GM21619 (cell line): ENCODE measurements at regions not wholly inside any gene's neighbourhood (a gene's known extent, or its start where the extent isn't known, plus 50 kb on each side); places are given as distances from the start of the nearest gene placed in this dataset.
"Not testable (repeated sequence)": the region's sequence is repeated elsewhere in the genome, so short reads cannot be mapped to it uniquely, and the experiment has no call there.

Source experiments
- ATAC-seq: cut with Tn5 transposase; IDR thresholded peaks from one replicate; pipeline ENCODE4 v1.9.1; 2021; ENCODE audit not compliant: unreplicated experiment

GRCh38 chr2:146403546-146404160, 1441.2 kb upstream of the ACVR2A start:
- ATAC-seq: not testable (repeated sequence)

- ATAC-seq: no peak
These were observed 1452.2 kb upstream of the ACVR2A start for GRCh38 chr2:146392631-146393030.

GRCh38 chr2:146392186-146392585, 1452.6 kb upstream of the ACVR2A start:
- ATAC-seq: no peak

- ATAC-seq: no peak
These were observed 1456.1 kb upstream of the ACVR2A start for GRCh38 chr2:146388757-146389156.

- no peak for ATAC-seq
These were observed 1458.7 kb upstream of the ACVR2A start for GRCh38 chr2:146386096-146386495.

- peak; percentile 70 for ATAC-seq
These were observed 1459.8 kb upstream of the ACVR2A start for GRCh38 chr2:146385031-146385430.

GRCh38 chr2:146376511-146377064, 1468.2 kb upstream of the ACVR2A start:
- no peak for ATAC-seq

GRCh38 chr2:146374505-146374904, 1470.3 kb upstream of the ACVR2A start:
- ATAC-seq: no peak

GRCh38 chr2:146371364-146371763, 1473.5 kb upstream of the ACVR2A start:
- not testable (repeated sequence) for ATAC-seq

GRCh38 chr2:146370826-146371225, 1474.0 kb upstream of the ACVR2A start:
- ATAC-seq: no peak

- ATAC-seq: no peak
These were observed 1478.6 kb upstream of the ACVR2A start for GRCh38 chr2:146366276-146366675.

- no peak for ATAC-seq
These were observed 1479.8 kb upstream of the ACVR2A start for GRCh38 chr2:146365041-146365440.

- no peak for ATAC-seq
These were observed 1481.1 kb upstream of the ACVR2A start for GRCh38 chr2:146363731-146364130.

GRCh38 chr2:146351689-146352088, 1493.1 kb upstream of the ACVR2A start:
- no peak for ATAC-seq

- ATAC-seq: no peak
These were observed 1495.5 kb upstream of the ACVR2A start for GRCh38 chr2:146349334-146349733.

- ATAC-seq: no peak
These were observed 1519.9 kb upstream of the ACVR2A start for GRCh38 chr2:146324951-146325350.

GRCh38 chr2:146323564-146323963, 1521.3 kb upstream of the ACVR2A start:
- ATAC-seq: no peak

- no peak for ATAC-seq
These were observed 1523.7 kb upstream of the ACVR2A start for GRCh38 chr2:146321175-146321574.

GRCh38 chr2:146317959-146318358, 1526.9 kb upstream of the ACVR2A start:
- ATAC-seq: no peak

- ATAC-seq: no peak
These were observed 1531.9 kb upstream of the ACVR2A start for GRCh38 chr2:146312899-146313298.

GRCh38 chr2:146305164-146305563, 1539.7 kb upstream of the ACVR2A start:
- ATAC-seq: no peak

GRCh38 chr2:146301287-146301686, 1543.5 kb upstream of the ACVR2A start:
- ATAC-seq: no peak

GRCh38 chr2:146295080-146295670, 1549.7 kb upstream of the ACVR2A start:
- no peak for ATAC-seq
